Daoy (cell line): ENCODE measurements at regions not wholly inside any gene's neighbourhood (a gene's known extent, or its start where the extent isn't known, plus 50 kb on each side); places are given as distances from the start of the nearest gene placed in this dataset.
A peak's percentile ranks its signal among the peaks of the same experiment; 100 is the strongest.

ENCODE experiments used
- DNase-seq: peaks from one replicate; pipeline ENCODE4 v3.0.0-alpha.2; 2015; ENCODE audit warnings: low read depth

DNA sequence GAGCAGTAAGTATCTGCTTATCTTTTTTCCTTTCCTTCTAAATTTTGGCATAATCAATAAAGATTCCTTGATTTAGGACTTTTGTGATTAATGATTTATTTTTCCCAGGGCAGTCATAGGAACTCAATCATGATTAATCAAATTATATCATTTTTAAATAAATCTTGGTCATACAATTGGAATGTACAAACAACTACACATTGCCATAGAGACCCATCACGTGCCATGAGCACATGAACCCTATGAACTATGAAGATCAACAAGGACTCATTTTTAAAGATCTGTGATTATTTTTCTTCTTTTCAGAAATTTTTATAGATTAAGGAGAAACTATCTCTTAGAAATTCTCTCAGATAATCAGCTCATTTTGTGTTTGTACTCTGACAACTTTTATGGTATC, 622.4 kb downstream of the BCKDHB start:
- no peak for DNase-seq

DNA sequence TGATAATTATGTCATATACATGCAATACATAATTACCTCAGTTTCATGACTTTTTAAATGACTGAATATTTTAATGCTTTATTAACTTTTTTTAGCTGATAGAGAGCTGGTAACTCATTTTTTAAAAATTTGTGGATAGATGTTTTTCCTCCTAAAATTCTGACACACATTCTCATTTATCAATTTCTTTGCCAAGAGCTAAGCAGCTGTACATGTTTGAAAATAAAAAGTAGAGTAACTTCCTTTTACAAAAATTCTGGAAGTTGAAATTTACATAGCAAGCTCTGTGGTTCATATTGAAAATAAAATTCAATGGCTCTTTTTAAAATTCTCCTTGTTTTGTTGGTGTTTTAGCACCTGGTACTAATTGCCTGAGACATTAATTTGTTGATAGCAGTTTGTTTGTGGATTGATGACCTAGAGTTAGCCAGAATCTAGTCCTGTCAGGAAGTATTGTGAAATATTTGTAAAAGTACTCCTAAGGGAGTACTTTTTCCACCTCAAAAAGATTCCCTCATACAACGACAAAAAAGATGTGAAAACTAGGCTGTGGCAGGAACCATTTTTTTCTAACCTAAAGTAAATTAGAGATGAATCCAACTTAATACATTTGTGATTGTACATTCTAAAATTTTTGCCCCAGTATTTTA, 621.8 kb downstream of the BCKDHB start:
- no peak for DNase-seq

DNA sequence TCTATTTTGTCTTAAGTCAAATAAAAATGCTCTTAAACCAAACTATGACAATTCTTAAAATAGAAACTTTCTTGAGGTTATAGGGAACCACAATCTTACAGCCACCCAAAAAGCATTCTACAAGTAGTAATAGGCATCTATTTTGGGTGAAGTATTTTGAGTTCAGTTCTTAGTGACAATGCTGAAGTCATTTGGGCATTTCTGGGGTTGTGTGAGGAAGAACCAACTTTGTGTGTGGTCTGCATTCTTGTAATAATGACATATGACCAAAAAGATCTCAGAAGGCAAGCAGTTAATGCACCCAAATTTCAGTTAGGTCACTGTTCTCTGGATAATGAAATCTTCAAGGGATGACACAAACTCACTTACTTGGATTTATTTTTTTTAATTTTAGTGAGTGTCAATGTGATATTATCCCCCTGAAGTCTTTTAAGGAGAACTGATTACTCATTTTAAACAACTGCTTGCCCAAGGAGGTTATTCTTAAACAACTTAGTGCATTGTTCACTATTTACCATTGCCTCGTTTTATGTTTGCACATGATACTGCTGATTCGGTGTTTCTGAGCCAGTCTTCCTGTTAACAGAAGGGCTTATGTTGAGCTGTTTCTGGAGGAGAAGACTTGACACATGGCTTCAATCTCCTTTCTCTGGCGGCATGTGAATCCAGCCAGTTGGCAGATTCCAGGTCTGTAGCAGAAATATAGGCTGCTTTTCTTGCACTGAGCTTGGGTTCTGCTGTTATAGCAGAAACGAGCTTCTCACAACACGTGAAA, 618.9 kb downstream of the BCKDHB start:
- DNase-seq, result peak; percentile 5

DNA sequence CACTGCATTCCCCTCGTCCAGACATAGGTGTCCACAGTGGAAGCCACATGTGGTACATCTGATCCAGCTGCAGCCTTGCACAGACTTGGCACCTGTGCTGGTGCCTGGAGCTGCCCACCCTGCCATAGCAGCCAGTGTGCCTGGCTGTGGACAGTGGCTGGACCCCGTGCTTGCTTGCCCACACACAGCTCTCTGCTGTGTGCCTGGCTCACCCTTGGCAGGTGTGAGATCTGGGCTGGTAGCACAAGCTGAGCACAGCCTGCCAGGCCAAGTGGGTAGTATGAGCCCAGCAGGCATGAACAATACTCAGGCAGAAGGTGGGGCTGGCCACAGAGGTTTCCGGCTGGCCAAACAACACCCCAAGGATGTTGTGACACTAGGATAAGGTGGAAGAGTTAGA, 614.4 kb downstream of the BCKDHB start:
- no peak for DNase-seq

DNA sequence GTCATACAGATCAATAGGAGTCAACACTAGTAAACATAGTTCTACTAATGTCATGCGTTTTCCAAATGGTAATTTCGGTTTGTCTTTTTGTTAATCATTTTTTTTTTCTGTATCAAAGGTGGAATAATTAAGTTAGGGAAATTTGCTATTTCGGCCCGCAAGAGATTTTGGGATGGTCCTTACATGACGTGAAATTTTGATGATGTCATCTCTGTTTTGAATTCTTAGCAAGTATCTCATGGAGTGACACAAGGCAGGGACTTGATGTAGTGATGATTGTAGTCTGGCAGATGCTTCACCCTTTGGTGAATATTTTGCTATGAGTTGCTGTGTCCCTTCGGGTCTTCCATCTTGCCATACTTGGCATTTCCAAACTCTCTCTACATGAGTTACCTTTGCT, 608.0 kb downstream of the BCKDHB start:
- DNase-seq, result no peak

DNA sequence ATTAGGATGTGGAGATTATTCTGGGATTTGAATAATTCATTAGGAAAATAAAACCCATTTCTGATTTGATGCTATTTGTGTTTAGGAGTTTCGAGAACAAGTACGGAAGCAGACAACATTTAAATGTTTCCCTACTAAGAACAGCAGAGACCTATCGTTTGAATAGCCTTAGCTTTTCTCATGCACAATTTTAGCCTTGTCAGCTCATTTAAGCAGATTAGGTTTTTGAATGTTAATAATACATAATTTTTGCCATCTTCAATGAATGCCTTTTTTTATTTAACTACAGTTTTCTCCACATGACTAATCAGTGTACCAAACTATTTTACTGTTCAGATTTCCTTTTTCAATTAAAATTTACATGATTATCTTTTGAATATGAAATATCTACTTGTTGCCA, 592.0 kb downstream of the BCKDHB start:
- DNase-seq, result no peak

DNA sequence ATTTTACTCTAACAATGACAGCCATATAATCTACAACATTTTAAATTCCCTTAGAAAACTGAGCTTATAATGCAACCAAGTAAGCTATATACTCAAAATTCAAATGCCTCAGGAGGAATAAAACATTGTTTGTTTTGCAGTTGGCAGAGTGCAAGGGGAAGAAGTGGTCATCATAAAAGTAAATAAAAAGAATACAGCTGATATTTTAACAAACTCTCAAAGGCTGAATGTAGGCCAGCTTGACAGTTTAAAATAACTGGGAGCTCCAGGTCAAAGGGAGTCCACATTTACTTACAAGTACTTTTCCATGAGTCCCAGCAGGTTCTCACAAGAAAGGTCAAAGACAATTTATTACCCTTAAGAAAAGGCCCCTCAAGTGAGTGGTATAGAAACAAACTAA, 589.8 kb downstream of the BCKDHB start:
- DNase-seq, result no peak

DNA sequence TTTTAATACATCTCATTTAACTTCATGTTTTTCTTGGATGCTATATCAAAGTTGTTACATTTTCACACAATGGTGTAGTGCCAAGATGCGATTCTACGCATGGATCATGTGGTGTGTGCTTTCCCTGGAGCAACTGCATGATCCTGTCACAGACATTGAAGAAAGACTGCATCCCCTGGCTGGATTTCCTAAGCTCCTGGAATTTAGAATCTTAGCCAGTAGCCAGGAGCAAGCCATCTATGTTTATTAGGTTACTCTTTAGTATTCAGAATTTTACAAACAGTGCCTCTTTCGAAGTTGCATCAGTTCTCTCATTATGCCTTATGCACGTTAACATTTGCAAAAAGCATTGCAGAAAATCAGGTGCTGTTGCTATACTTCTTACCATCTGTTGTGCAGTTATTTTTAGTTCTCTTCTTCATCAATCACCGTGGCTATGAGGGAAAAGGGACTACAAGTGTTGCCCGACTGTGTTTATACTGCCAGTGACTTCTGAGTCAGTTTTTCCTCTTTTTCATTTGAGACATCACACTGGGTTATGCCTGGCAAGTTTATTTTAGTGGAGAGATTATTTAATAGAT, 584.2 kb downstream of the BCKDHB start:
- peak; percentile 13 for DNase-seq

DNA sequence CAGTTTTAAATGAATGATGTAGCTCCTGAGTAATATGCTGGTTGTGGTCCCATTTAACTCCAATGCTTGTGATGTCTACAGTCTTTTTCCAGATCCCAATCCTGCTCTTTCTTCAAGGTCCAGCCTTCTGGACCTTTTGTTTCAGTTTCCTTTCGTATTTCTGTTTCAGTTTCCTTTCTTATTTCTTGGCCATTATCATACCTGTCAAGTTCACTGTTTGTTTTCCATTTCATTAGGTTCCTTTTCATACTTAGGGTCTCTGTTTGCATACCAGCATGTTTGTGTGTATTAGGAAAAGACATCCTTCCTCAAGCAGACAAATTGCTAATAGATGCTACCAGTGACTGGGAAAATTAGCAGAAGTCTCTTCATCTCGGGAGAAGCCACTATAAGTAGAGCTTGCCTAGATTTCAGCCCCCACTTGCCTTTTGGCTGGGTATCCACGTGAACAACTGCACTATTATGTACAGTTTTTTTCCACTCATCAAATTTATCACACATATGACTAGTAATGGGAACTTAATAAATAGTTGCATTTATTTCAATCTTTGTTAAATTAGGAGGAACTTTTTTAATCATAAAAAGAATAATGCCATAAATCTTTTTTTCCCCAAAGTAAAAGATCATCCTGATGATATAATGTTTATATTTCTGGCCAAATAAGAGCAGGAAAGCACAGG, 583.4 kb downstream of the BCKDHB start:
- peak; percentile 13 for DNase-seq

DNA sequence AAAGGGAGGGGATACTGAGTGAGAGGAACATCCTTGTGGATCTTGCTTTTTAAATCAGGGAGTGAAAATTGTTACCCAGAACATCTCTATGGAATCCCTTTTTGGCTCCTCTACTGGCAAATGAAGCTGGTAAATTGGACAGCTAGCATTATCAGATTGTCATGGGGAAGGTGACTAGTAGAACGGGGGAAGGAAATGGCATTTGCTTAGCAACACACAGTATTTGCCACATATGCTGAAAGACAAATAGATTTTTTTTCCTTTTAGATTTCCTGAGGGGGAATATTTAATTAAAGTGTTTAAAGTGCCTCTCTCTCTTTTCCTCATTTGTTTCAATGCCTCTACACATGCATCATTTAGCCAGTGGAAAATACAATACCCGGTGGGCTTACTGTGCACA, 573.5 kb downstream of the BCKDHB start:
- no peak for DNase-seq

DNA sequence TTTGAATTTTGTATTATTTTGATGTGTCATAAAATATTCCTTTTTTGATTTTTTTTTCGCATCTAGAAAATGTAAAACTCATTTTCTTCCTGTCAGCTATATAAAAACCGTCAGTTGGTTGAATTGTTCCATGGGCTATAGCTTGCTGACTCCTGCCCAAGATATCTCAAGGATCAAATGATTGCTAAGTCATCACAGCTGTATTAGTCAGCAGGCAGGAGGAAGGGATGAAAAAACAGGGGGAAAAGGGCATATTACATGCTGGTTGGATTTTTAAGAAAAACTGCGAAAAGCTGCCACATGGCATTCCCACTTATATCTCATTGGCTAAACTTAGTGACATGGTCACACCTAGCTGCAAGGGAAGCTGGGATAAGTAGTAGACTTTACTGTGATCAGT, 569.9 kb downstream of the BCKDHB start:
- peak; percentile 10 for DNase-seq

DNA sequence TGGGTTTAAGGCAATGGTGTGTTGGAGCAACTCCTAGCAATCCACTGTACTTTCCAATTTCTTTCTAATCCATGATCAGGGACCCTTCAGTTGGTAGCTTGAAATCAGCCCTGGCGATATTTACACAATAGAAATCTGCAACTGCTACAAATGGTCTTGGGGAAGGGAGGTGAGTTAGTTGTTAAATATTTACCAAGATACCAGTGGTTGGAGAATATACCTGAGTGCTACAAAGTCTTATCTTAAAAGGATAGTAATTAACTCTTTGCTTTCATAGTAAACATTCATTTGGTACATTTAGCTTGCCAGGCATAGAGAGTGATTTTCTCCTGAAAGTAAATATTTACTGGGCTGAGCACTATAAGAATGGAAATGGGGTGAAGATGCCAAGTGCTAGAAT, 568.2 kb downstream of the BCKDHB start:
- DNase-seq, result no peak

DNA sequence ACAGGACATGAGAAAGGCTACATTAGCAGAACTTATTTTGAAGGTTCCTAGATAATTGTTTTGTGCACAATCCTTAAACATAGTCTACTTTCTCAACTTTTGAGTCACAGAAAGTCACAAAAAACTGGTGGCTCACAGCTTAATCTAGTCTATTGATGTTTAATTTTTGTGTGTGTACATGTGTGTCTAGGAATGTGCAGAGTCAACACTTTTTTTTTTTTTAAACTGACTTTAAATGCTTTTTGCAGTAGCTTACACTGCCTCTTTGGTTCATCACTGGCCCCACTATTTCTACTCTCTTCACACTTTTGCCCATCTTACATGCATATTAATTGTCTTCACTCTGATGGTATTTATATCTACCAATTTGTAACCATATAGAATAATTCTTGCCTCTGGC, 566.9 kb downstream of the BCKDHB start:
- no peak for DNase-seq

DNA sequence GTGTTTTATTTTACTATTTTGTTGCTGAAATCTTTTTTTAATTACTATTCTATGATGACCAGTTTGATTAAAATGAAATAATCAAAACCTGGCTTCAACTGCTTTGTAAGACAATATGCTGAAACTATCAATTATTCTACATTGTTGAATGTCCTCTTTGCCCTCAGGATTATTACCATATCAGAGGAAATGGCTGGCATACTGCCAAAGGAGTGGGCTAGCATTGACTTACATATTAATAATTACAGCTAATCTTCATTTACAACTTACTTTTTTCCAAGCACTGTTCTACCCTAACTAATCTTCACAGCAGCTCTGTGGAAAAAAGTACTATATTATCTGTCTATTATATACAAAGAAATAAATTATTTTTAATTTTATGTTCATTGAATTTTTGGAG, 560.5 kb downstream of the BCKDHB start:
- no peak for DNase-seq

DNA sequence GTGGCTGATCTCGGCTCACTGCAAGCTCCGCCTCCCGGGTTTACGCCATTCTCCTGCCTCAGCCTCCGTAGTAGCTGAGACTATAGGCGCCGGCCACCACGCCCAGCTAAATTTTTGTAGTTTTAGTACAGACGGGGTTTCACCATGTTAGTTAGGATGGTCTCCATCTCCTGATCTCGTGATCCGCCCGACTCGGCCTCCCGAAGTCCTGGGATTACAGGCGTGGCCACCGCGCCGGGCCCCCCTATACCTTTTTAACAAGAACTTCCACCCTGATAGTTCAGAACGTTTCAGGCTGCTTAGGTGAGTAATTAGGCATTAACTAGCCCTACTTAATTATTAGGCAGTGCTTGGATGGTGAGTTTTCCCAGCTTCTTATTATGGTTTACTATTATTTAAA, 552.5 kb downstream of the BCKDHB start:
- DNase-seq, result no peak

DNA sequence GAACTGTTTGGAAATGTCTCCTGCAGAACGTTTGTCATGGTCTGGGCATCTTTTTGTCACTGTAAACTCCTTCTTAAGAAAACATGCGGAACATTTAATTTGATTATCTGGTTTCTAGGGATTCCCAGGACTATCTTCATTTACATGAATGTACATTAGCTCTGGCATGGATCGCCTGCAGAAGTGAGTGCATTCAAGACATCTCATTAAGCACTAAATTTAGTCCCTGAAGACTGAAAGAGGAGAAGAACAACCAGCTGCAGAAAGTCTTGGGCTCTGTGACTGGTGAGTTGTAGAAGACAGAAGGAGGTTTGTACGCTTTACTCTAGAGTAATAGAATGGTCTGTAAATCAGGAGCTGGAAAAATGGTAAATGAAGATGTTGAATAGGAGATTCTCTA, 540.7 kb downstream of the BCKDHB start:
- no peak for DNase-seq

DNA sequence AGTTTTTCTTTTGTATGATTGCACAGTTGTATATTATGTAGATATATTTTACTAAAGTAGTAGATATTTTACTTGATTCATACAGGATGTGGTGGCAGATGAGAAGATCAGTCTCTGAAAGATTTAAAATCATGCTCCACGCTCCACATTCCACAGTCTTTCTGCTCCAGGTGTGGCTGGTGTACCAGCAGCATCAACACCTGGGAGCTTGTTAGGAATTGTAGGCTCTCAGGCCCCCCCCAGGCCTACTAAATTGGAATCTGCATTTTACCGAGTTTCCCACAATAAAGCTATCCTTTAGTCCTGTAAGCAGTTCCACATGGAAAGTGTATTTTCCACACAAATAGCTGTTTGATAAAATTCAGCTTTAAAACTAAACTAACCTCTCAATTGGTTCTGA, 537.4 kb downstream of the BCKDHB start:
- no peak for DNase-seq

DNA sequence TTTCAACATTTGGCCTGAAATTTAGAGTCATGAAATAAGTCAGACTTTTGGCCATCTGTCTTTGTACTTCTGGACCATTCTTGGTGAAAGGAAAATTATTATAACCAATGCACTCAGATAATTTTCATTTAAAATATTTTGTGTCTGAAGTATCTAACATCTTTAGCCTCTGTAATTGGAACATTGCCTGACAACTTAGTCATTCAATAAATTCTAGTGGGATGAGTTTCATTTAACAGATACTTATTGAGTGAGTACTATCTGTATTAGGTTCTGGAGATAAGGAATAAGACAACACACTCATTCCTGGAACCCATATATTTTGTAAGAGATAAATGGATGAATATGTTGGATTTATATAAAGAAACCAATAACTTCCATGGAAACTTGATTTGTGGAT, 536.0 kb downstream of the BCKDHB start:
- DNase-seq, result no peak

DNA sequence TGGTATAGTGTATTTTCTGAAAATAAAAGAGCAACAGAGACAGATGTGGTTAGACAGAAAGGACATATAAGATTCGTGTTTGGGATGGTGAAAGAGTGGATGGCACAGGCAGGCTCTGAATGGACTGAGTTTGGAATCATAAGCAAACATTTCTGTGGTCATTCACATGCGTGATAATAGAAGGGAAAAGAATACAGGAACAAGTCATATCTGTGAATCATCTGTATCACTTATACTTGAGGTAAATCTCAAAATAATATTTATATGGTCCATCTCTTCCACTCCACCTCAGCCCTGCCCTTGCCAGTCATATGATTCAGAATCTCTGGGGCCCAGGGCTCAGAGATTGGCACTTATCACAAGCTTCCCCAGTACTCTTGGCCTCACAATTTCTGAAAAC, 535.1 kb downstream of the BCKDHB start:
- peak; percentile 19 for DNase-seq

DNA sequence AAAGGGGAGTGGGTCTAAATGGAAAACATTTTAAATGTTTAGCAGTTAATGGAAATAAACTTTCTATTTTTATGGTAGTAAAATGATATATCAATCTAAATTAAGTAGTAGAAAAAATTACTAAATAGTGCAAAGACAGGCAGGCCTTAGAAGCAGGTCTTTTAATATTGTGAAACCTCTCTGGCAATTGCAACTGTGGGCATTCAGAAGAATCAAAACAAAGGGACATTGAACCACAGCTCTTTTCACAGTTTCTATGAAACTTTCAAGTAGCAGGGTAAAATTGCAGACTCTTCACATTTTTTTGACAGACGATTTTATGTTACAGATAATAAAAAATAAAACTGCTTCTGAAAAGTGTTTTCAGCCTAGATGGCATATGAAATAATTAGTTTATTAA, 533.7 kb downstream of the BCKDHB start:
- no peak for DNase-seq

DNA sequence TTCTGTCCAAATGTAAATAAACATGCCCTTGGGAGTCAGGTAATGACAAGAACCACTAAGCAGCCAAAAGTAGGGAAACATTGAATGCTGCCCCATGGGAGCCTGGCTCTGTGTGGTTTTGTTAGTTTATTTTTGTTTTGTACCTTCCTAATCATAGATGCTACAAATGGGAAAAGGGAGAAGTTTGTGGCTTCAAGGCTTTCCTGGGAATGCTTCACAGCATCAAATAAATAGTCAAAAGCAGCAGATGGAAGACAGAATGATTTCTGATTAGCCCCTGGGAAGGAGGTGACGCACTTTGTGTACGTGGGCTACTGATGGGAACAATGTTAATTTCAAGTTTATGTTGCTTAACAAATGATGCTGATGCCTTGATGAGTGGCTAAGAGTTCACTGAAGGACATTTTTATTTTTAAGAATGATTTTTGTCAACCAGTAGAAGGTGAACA, 532.7 kb downstream of the BCKDHB start:
- peak; percentile 57 for DNase-seq

DNA sequence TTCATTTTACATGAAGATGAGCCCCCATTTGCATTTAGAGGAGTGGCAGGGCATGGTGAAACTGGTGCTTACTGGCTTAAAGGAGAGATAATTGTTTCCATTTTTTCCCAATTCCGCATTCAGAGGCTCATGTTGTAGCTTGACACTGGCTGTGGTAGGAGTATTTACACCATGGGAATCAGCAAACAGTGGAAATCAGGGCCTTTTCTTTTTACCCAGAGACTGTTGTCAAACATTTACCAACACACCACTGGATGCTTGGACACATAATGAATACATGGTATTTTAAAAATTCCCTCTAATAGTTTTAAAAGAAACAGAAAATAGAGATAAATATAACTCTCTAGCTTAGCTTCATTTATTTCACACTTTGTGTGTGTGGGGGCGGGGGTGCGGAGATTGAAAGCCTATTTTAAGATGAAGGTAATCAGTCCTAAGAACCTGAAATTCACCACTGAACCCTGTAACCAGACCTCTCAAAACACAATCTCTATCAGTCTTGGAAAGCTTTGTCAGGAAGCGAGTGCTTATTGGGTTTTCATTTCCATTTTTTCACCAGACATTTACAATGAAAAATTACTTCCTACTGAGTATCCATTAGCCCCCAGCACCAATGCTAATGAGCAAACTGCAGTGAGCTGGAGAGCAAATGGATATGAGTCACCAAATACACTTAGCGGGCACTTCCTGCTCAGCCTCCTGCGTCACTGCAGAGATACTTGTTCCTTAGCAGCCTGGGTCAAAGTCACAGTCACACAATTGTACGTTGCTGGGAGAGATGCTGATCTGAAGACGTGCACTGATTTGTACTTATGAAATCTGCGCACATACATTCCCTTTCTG, 532.0 kb downstream of the BCKDHB start:
- DNase-seq, result peak; percentile 96
